Esophagus (tissue), 2 donors: ENCODE measurements at regions not wholly inside any gene's neighbourhood (a gene's known extent, or its start where the extent isn't known, plus 50 kb on each side); places are given as distances from the start of the nearest gene placed in this dataset.
A peak's percentile ranks its signal among the peaks of the same experiment; 100 is the strongest.
"Not testable (repeated sequence)": the region's sequence is repeated elsewhere in the genome, so short reads cannot be mapped to it uniquely, and the experiment has no call there.

Experiments
- H3K27ac ChIP-seq, 2 donors: one replicate each; pipeline ENCODE4 v1.5.1; 2013; ENCODE audit warnings: low read depth in 2 of 2, mild to moderate bottlenecking in 2 of 2, inconsistent platforms in 1 of 2, low read length in 1 of 2, moderate library complexity in 1 of 2
- H3K27me3 ChIP-seq, 2 donors: one replicate each; pipeline ENCODE4 v1.6.1; 2013; ENCODE audit warnings: low read length in 2 of 2, control low read depth in 1 of 2, mild to moderate bottlenecking in 1 of 2; ENCODE audit not compliant: insufficient read depth in 2 of 2, control insufficient read depth in 1 of 2
- H3K36me3 ChIP-seq, 2 donors: one replicate each; pipeline ENCODE4 v1.6.1; 2013; ENCODE audit warnings: low read length in 1 of 2; ENCODE audit not compliant: control insufficient read depth in 2 of 2, insufficient read depth in 2 of 2
- H3K4me1 ChIP-seq, 2 donors: one replicate each; pipeline ENCODE4 v1.6.1; 2013; ENCODE audit warnings: low read length in 1 of 2; ENCODE audit not compliant: control insufficient read depth in 2 of 2, insufficient read depth in 2 of 2
- H3K4me3 ChIP-seq, 2 donors: one replicate each; pipeline ENCODE4 v1.5.1; 2013; ENCODE audit warnings: low read length in 2 of 2, mild to moderate bottlenecking in 2 of 2, low read depth in 1 of 2, moderate library complexity in 1 of 2
- H3K9me3 ChIP-seq, 2 donors: one replicate each; pipeline ENCODE4 v1.6.1; 2013; ENCODE audit warnings: mild to moderate bottlenecking in 2 of 2, low read depth in 1 of 2, low read length in 1 of 2, moderate library complexity in 1 of 2; ENCODE audit not compliant: control insufficient read depth in 2 of 2, insufficient read depth in 1 of 2
- WGBS, 2 donors: extraction: QIAGEN DNeasy Blood & Tissue Kit; methylation state at CpG; one replicate each; pipeline ENCODE4 v1.1.7; 2013; 5-methylcytosine and 5-hydroxymethylcytosine counted together
- donor health status: healthy with polysubstance abuse.
- donor health status: Bipolar disorder and iron deficiency.

GRCh38 chr3:193963808-193964516 lies 172.0 kb upstream of the HES1 start:
- H3K36me3 ChIP-seq: no peaks in the 10 kb centered on the region
- no peaks in the 10 kb centered on the region for H3K9me3 ChIP-seq
- 73 to 82% methylated on average over 7 of the region's 7 CpGs for WGBS, 2 donors
- H3K27ac ChIP-seq: no peak overlapping the region
- H3K4me1 ChIP-seq: no peaks in the 10 kb centered on the region
- no peak overlapping the region for H3K4me3 ChIP-seq
- H3K27me3 ChIP-seq: no peaks in the 10 kb centered on the region

GRCh38 chr3:193964517-193964880 lies 171.4 kb upstream of the HES1 start:
- 66 to 77% methylated on average over 2 of the region's 2 CpGs for WGBS, 2 donors
- H3K27ac ChIP-seq: no peak overlapping the region
- no peaks in the 10 kb centered on the region for H3K4me1 ChIP-seq
- no peaks in the 10 kb centered on the region for H3K27me3 ChIP-seq
- no peaks in the 10 kb centered on the region for H3K9me3 ChIP-seq
- H3K4me3 ChIP-seq: no peak overlapping the region
- H3K36me3 ChIP-seq: no peaks in the 10 kb centered on the region

DNA sequence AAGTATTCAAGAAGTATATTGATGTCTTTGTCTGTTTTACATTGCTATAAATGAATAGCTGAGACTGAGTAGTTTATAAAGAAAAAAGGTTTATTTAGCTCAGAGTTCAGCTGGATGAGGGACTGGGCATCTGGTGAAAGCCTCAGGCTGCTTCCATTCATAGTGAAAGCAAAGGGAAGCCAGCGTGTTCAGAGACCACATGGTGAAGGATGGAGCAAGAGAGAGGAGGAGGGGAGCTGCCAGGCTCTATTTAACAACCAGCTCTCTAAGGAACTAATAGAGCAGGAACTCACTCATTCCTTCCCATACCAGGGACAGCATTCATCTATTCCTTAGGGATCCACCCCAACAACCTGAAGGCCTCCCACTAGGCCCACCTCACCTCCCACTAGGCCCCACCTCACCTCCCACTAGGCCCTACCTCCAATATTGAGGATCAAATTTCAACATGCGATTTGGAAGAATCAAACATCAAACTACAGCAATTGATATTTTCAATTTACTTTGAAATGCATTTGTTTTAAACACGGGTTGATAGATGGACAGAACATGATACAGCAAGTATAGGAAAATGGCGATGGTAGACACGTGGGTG lies 167.5 kb upstream of the HES1 start:
- no peaks in the 10 kb centered on the region for H3K27me3 ChIP-seq
- H3K27ac ChIP-seq: no peak overlapping the region
- peaks cover 0 to 8% of the 10 kb centered on the region in 2 donors for H3K4me1 ChIP-seq
- H3K9me3 ChIP-seq: no peaks in the 10 kb centered on the region
- no peaks in the 10 kb centered on the region for H3K36me3 ChIP-seq
- H3K4me3 ChIP-seq: no peak overlapping the region
- 87% methylated on average over 5 of the region's 5 CpGs for WGBS, 2 donors

- 41 to 59% methylated on average over 7 of the region's 7 CpGs for WGBS, 2 donors
- not testable (repeated sequence) for H3K4me3 ChIP-seq, H3K27me3 ChIP-seq, H3K9me3 ChIP-seq, H3K4me1 ChIP-seq, H3K36me3 ChIP-seq
- H3K27ac ChIP-seq: peak overlapping the region in 1 of 2 donors; percentile 19
These were observed 165.7 kb upstream of the HES1 start for GRCh38 chr3:193970131-193970772.

- 49 to 59% methylated on average over 3 of the region's 3 CpGs for WGBS, 2 donors
- Histone ChIP-seq H3K27me3 (no peaks in the 10 kb centered on the region), H3K4me3 (no peak overlapping the region), H3K36me3 (no peaks in the 10 kb centered on the region), H3K9me3 (no peaks in the 10 kb centered on the region), H3K4me1 (peaks cover 0 to 8% of the 10 kb centered on the region in 2 donors), H3K27ac (peak overlapping the region in 1 of 2 donors; percentile 73)
These were observed 165.2 kb upstream of the HES1 start for GRCh38 chr3:193970773-193971206.

DNA sequence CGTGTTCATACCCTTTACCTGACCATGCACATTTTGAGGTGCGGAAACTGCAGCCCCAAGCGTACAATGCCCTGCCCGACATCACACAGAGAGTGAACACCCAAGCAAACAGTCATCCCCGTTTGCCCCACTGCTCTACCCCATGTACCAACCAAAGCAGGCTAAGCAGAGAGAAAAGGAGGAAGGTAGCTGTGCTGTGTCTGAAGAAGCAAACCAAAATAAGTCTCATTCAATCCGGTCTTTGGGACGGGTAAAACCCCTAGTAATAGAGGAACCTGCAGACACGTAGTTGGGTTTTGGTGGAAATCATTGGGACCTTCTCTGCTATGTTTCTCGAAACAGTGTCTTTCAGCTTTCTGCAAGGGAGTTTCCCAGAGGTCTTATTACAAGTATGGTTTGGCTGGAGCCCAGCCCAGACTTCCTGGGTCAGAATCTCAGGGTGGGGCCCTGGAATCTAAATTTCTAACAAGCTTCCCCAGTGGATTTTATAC lies 164.6 kb upstream of the HES1 start:
- H3K4me1 ChIP-seq: peaks cover 0 to 8% of the 10 kb centered on the region in 2 donors
- no peaks in the 10 kb centered on the region for H3K9me3 ChIP-seq

GRCh38 chr3:193971966-193972365 lies 164.0 kb upstream of the HES1 start:
- Histone ChIP-seq H3K4me1 (peaks cover 0 to 8% of the 10 kb centered on the region in 2 donors), H3K36me3 (no peaks in the 10 kb centered on the region), H3K9me3 (no peaks in the 10 kb centered on the region), H3K27me3 (no peaks in the 10 kb centered on the region), H3K27ac (peak overlapping the region in 1 of 2 donors; percentile 57), H3K4me3 (no peak overlapping the region)
- 74 to 78% methylated on average over 1 of the region's 1 CpG for WGBS, 2 donors

More for the DNA sequence above, 164.6 kb upstream of the HES1 start:
- 56 to 58% methylated on average over 9 of the region's 9 CpGs for WGBS, 2 donors
- Histone ChIP-seq H3K4me3 (no peak overlapping the region), H3K27ac (peak overlapping the region; percentile 8 to 73), H3K27me3 (no peaks in the 10 kb centered on the region), H3K36me3 (no peaks in the 10 kb centered on the region)

- Histone ChIP-seq H3K4me1 (peaks cover 0 to 8% of the 10 kb centered on the region in 2 donors), H3K4me3 (no peak overlapping the region), H3K27ac (peak overlapping the region in 1 of 2 donors; percentile 40), H3K27me3 (no peaks in the 10 kb centered on the region), H3K9me3 (no peaks in the 10 kb centered on the region), H3K36me3 (no peaks in the 10 kb centered on the region)
- 76 to 78% methylated on average over 3 of the region's 3 CpGs for WGBS, 2 donors
These were observed 163.1 kb upstream of the HES1 start for GRCh38 chr3:193972832-193973231.

- 66 to 82% methylated on average over 8 of the region's 8 CpGs for WGBS, 2 donors
These were observed 161.7 kb upstream of the HES1 start for GRCh38 chr3:193974191-193974652.

More at GRCh38 chr3:193974191-193974652, 161.7 kb upstream of the HES1 start:
- Histone ChIP-seq H3K27ac (no peak overlapping the region), H3K36me3 (no peaks in the 10 kb centered on the region), H3K27me3 (no peaks in the 10 kb centered on the region), H3K9me3 (no peaks in the 10 kb centered on the region), H3K4me3 (no peak overlapping the region), H3K4me1 (peaks cover 0 to 15% of the 10 kb centered on the region in 2 donors)
